ENCODE measurements at regions not wholly inside any gene's neighbourhood (a gene's known extent, or its start where the extent isn't known, plus 50 kb on each side); places are given as distances from the start of the nearest gene placed in this dataset.

GRCh38 chr2:18172607-18173006 lies 294.1 kb downstream of the KCNS3 start:
- Histone ChIP-seq H3K27ac (no peak overlapping the region), H3K4me1 (no peaks in the 10 kb centered on the region), H3K4me3 (no peak overlapping the region), H3K36me3 (no peaks in the 10 kb centered on the region), H3K9me3 (no peaks in the 10 kb centered on the region), H3K27me3 (no peaks in the 10 kb centered on the region)
- intact Hi-C loops (cut with DNase I; ENCODE audit: low total_unique reads): no loop called here
- DNase-seq: no peak
- no peak for TF ChIP-seq POLR2A (IDR thresholded peaks at IDR 0.05)
- no peak for TF ChIP-seq CTCF (IDR thresholded peaks at IDR 0.05)

GRCh38 chr2:18171191-18172139 lies 293.0 kb downstream of the KCNS3 start:
- no peaks in the 10 kb centered on the region for H3K9me3 ChIP-seq
- TF ChIP-seq POLR2A (IDR thresholded peaks at IDR 0.05) (no peak), CTCF (IDR thresholded peaks at IDR 0.05) (no peak)
- H3K27ac ChIP-seq: no peak overlapping the region
- no peaks in the 10 kb centered on the region for H3K36me3 ChIP-seq
- H3K4me3 ChIP-seq: no peak overlapping the region
- no peaks in the 10 kb centered on the region for H3K4me1 ChIP-seq
- DNase-seq: no peak
- no peaks in the 10 kb centered on the region for H3K27me3 ChIP-seq
- intact Hi-C loops (cut with DNase I; ENCODE audit: low total_unique reads): no loop called here

- intact Hi-C loops (cut with DNase I; ENCODE audit: low total_unique reads): no loop called here
- H3K36me3 ChIP-seq: no peaks in the 10 kb centered on the region
- H3K4me1 ChIP-seq: no peaks in the 10 kb centered on the region
- no peak for DNase-seq
- no peak for TF ChIP-seq CTCF (IDR thresholded peaks at IDR 0.05)
- TF ChIP-seq POLR2A (IDR thresholded peaks at IDR 0.05): no peak
- H3K27me3 ChIP-seq: no peaks in the 10 kb centered on the region
- H3K27ac ChIP-seq: no peak overlapping the region
- no peak overlapping the region for H3K4me3 ChIP-seq
- H3K9me3 ChIP-seq: no peaks in the 10 kb centered on the region
These were observed 292.2 kb downstream of the KCNS3 start for GRCh38 chr2:18170642-18171041.

DNA sequence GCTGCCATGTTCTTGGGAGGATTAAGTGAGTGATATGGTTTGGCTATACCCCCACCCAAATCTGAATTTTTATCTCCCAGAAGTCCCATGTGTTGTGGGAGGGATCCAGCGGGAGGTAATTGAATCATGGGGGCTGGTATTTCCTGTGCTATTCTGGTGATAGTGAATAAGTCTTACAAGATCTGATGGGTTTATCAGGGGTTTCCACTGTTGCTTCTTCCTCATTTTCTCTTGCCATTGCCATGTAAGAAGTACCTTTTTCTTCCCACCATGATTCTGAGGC lies 291.4 kb downstream of the KCNS3 start:
- no peak for DNase-seq
- intact Hi-C loops (cut with DNase I; ENCODE audit: low total_unique reads): no loop called here
- Histone ChIP-seq H3K4me3 (no peak overlapping the region), H3K4me1 (no peaks in the 10 kb centered on the region), H3K27ac (no peak overlapping the region), H3K36me3 (no peaks in the 10 kb centered on the region), H3K9me3 (no peaks in the 10 kb centered on the region), H3K27me3 (no peaks in the 10 kb centered on the region)
- no peak for TF ChIP-seq POLR2A (IDR thresholded peaks at IDR 0.05)
- TF ChIP-seq CTCF (IDR thresholded peaks at IDR 0.05): no peak

DNA sequence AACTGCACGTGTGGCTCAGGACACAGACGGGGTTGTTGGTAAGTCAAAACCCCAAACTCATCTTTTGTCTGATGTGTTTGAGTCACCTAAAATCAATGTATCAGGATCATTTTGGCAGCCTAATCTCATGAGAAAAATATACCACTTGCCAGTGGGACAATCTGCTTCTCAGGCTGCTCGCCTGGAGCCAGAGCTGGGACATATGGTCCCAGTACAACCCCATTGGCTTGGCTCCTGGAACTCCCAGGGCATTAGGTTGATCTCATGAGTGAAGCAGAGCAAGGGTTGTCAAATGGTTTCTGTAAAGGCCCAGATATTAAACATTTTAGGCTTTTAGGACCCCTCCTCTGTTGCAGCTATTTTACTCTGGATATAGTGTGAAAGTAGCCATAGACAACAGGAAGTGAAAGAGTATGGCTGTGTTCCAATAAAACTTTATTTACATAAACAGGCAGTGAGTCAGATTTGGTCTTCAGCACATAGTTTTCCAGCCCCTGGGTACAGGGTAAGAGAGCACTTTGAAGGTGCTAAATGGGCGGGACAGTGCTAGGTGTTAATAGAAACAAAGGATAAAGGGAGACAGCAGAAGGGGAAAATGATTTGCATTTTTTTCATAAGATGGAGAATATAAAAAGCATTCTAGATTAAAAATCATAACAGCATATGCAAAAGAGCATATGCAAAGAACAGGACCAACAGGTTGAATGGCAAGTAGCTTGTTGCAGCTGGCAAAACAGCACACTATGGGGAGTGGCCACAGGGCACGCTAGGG lies 290.8 kb downstream of the KCNS3 start:
- Histone ChIP-seq H3K4me3 (no peak overlapping the region), H3K9me3 (no peaks in the 10 kb centered on the region), H3K27me3 (no peaks in the 10 kb centered on the region), H3K27ac (no peak overlapping the region), H3K4me1 (no peaks in the 10 kb centered on the region), H3K36me3 (no peaks in the 10 kb centered on the region)
- no peak for DNase-seq
- TF ChIP-seq CTCF (IDR thresholded peaks at IDR 0.05): no peak
- no peak for TF ChIP-seq POLR2A (IDR thresholded peaks at IDR 0.05)
- intact Hi-C loops (cut with DNase I; ENCODE audit: low total_unique reads): no loop called here
